Thoracic aorta (tissue), 2 donors: ENCODE measurements at regions not wholly inside any gene's neighbourhood (a gene's known extent, or its start where the extent isn't known, plus 50 kb on each side); places are given as distances from the start of the nearest gene placed in this dataset.

Source experiments
- ATAC-seq: fragments of 150-250 bp; one replicate; pipeline ENCODE4 v1.8.0; 2017; ENCODE audit warnings: low read depth; ENCODE audit not compliant: insufficient number of reproducible peaks, low FRiP score
- DNase-seq: peaks from one replicate; pipeline ENCODE4 v3.0.0-alpha.2; 2020; ENCODE audit warnings: low spot score
- H3K27ac ChIP-seq, 2 donors: fragments of 200-600 bp; sonication (generic); 1 replicate in 1 of 2; 2 replicates in 1 of 2; pipeline ENCODE4 v1.5.1; 2016; ENCODE audit warnings: mild to moderate bottlenecking in 2 of 2, moderate library complexity in 2 of 2
- H3K27me3 ChIP-seq: fragments of 200-600 bp; sonication (generic); replicated peaks from 2 replicates; pipeline ENCODE4 v1.6.0; 2016; ENCODE audit warnings: mild to moderate bottlenecking; ENCODE audit not compliant: insufficient read depth
- H3K36me3 ChIP-seq: fragments of 200-600 bp; sonication (generic); one replicate; pipeline ENCODE4 v1.5.1; 2016
- H3K4me1 ChIP-seq, 2 donors: fragments of 200-600 bp; sonication (generic); 1 replicate in 1 of 2; 2 replicates in 1 of 2; pipeline versions ENCODE4 v1.5.1 to v1.6.0; 2016; ENCODE audit warnings: low read depth in 2 of 2, mild to moderate bottlenecking in 1 of 2; ENCODE audit not compliant: control insufficient read depth in 1 of 2
- H3K4me3 ChIP-seq: fragments of 200-600 bp; sonication (generic); 2 replicates; pipeline ENCODE4 v1.5.1; 2016; ENCODE audit warnings: mild to moderate bottlenecking
- H3K9me3 ChIP-seq: fragments of 200-600 bp; sonication (generic); 2 replicates; pipeline ENCODE4 v1.5.1; 2016
- CTCF ChIP-seq: fragments of 200-600 bp; sonication (generic); IDR thresholded peaks from one replicate; pipeline ENCODE4 v1.5.1; 2019; ENCODE audit warnings: antibody characterized with exemption

DNA sequence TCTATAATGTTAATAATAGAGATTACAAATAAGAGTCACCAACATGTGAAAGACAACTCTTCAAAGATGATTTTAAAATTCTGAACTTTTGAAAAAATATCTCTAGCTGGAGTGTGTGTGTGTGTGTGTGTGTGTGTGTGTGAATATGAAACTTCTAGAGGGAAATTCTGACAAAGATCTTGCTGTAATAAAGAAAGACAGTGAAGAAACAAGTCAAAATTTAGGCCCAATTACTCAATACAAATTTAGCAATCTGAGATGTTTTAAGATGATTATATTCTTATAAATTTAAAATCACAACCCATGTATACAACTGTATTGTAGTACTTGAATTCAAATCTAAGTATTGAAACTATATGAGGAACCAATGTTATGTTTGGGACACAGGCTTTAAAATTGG, 57.2 kb upstream of the UGP2 start:
- ATAC-seq (no peak), DNase-seq (no peak)
- Histone ChIP-seq H3K9me3 (no peaks in the 10 kb centered on the region), H3K36me3 (no peaks in the 10 kb centered on the region), H3K27ac (no peak overlapping the region), H3K4me1 (peaks cover 24 to 48% of the 10 kb centered on the region in 2 donors), H3K27me3 (no peaks in the 10 kb centered on the region), H3K4me3 (no peak overlapping the region)
- TF ChIP-seq CTCF = no peak

DNA sequence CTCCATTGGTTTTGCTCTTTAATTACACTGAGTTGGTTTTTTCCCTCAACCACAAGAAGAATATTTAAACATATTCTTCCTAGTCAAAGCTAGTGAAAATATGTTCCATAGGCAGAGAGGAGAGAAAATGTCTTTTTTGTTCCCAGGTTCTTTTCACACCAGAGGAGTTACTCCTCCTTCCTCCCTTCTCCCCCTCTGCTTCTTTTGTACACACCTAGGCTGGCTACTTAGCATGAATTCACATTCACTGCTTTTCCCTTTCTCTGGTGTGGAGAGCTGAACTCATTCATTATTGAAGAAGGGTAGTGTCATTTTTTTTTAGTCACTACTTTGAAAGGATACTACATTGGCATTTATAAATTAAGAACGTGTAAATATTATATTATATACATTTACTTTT, 56.6 kb upstream of the UGP2 start:
- Histone ChIP-seq H3K27ac (no peak overlapping the region), H3K36me3 (no peaks in the 10 kb centered on the region), H3K27me3 (no peaks in the 10 kb centered on the region), H3K9me3 (no peaks in the 10 kb centered on the region), H3K4me3 (no peak overlapping the region), H3K4me1 (peaks cover 24 to 50% of the 10 kb centered on the region in 2 donors)
- ATAC-seq = no peak
- DNase-seq = no peak
- no peak for TF ChIP-seq CTCF

DNA sequence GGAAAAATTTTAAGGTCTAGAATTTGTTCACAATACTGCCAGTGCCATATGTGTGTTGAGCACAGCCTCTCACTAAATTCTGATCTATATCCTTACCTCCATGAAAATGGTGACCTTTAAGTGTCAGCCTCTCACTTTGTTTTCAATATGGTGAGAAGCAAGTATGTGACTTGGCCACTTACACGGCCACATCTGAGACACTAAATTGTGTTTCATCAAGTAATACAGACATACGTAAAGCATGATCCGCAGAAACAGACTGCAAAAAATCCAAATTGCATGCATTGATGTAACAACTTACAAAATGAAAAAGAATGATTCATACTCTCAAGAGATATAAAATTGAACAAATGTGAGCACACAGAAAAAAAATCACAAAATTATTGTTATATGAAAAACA, 55.2 kb upstream of the UGP2 start:
- TF ChIP-seq CTCF = no peak
- Histone ChIP-seq H3K4me3 (no peak overlapping the region), H3K4me1 (peaks cover 27 to 48% of the 10 kb centered on the region in 2 donors), H3K27ac (no peak overlapping the region), H3K36me3 (no peaks in the 10 kb centered on the region), H3K9me3 (no peaks in the 10 kb centered on the region), H3K27me3 (no peaks in the 10 kb centered on the region)
- DNase-seq (no peak), ATAC-seq (no peak)

- ATAC-seq = peak; percentile 44
- Histone ChIP-seq H3K36me3 (no peaks in the 10 kb centered on the region), H3K27ac (peak overlapping the region in 1 of 2 donors; percentile 38), H3K9me3 (no peaks in the 10 kb centered on the region), H3K4me1 (peaks cover 28 to 45% of the 10 kb centered on the region in 2 donors), H3K27me3 (no peaks in the 10 kb centered on the region), H3K4me3 (no peak overlapping the region)
- TF ChIP-seq CTCF = no peak
- no peak for DNase-seq
Measured at GRCh38 chr2:63788071-63788470, 53.6 kb upstream of the UGP2 start.

DNA sequence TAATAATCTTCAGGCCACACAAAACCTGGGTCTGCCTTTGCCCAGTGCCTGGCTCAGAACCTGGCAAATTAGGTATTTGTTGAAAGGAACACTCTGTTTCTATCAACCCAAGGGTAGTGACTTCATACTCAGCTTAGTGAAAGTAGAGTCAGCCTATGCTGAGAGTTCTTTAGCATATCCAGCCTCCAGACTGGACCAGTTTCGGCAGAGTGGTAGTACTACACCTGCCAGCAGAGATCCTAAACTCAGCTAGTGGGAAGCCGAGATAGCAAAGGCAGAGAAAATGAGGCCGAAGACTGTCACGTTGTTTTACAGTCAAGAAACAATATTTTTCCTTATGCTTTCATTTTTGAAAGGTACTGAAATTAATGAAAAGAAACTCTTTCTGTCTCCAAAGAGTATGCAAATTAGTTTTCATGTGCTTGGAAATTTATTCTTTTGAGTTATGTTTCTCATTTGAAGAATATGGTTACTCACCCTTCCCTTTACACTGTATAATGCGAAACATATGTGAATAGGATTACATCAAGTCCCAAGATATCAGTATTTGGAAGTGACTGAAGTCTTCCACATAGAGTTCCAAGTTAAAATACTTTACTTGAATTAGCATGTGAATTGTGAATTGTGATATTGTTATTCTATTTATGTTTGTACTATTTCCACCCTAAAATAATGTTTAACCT, 52.2 kb upstream of the UGP2 start:
- no peak for TF ChIP-seq CTCF
- Histone ChIP-seq H3K4me1 (peaks cover 28 to 45% of the 10 kb centered on the region in 2 donors), H3K27ac (peak overlapping the region in 1 of 2 donors; percentile 37), H3K36me3 (no peaks in the 10 kb centered on the region), H3K27me3 (no peaks in the 10 kb centered on the region), H3K9me3 (no peaks in the 10 kb centered on the region), H3K4me3 (peak overlapping the region; percentile 26)
- DNase-seq (no peak), ATAC-seq (peak; percentile 21)
